Endothelial cell of umbilical vein (primary cell): ENCODE measurements at regions not wholly inside any gene's neighbourhood (a gene's known extent, or its start where the extent isn't known, plus 50 kb on each side); places are given as distances from the start of the nearest gene placed in this dataset.

ENCODE experiments used
- BruUV-seq: library from RNA; stranded (reverse); fragments of 400-500 nt; replicated peaks from 2 replicates; lab custom pipeline; 2021; lab: Mats Ljungman, UMichigan
- CTCF ChIA-PET: fragments of 300-600, 350-600 bp; sonication (Branson Sonifier 250); formaldehyde crosslinking; loops from one replicate; lab custom pipeline; 2021; ENCODE audit warnings: antibody characterized with exemption, inconsistent platforms; lab: Charles Lee
- POLR2A ChIA-PET: fragments of 300-600, 350-600 bp; sonication (Branson Sonifier 250); formaldehyde crosslinking; loops from one replicate; lab custom pipeline; 2021; ENCODE audit warnings: antibody characterized with exemption, inconsistent platforms; lab: Charles Lee
- DNase-seq: peaks from one replicate; pipeline ENCODE4 v3.0.0-alpha.2; 2011; ENCODE audit warnings: low read depth, low spot score
- FAIRE-seq: peaks from 2 replicates; lab custom pipeline; 2011; peaks lifted over from hg19 to GRCh38; lab: Jason Lieb, UNC
- H2AFZ ChIP-seq: 2 replicates; pipeline ENCODE4 v1.6.0; 2012; ENCODE audit warnings: low read depth, low read length, control low read depth, inconsistent platforms
- H3K27ac ChIP-seq: 2 replicates; pipeline ENCODE4 v1.5.1; 2011; ENCODE audit warnings: low read depth, mild to moderate bottlenecking, control low read depth, low read length, moderate library complexity; ENCODE audit not compliant: insufficient read depth
- H3K27me3 ChIP-seq, 2 experiments: 2 replicates each; pipeline versions ENCODE4 v1.6.0 to v1.6.1; 2011; ENCODE audit warnings: low read length in 2 of 2, mixed read lengths in 1 of 2; ENCODE audit not compliant: control insufficient read depth in 2 of 2, insufficient read depth in 2 of 2
- H3K36me3 ChIP-seq, 2 experiments: 2 replicates in 1 of 2; 3 replicates in 1 of 2; pipeline ENCODE4 v1.5.1; 2011; ENCODE audit warnings: low read length in 2 of 2, mild to moderate bottlenecking in 1 of 2, moderate library complexity in 1 of 2; ENCODE audit not compliant: control insufficient read depth in 2 of 2, insufficient read depth in 2 of 2; ENCODE audit errors: extremely low read depth in 1 of 2
- H3K4me1 ChIP-seq: 3 replicates; pipeline ENCODE4 v1.5.1; 2011; ENCODE audit warnings: mild to moderate bottlenecking, low read length; ENCODE audit not compliant: control insufficient read depth, insufficient read depth; ENCODE audit errors: extremely low read depth
- H3K4me2 ChIP-seq: 2 replicates; pipeline ENCODE4 v1.6.1; 2011; ENCODE audit warnings: low read length, control low read depth, mixed read lengths; ENCODE audit not compliant: insufficient read depth
- H3K4me3 ChIP-seq, 3 experiments: fragments of 200-600 bp in 1 of 3; sonication (generic), shearing (Covaris generic) in 1 of 3; replicated peaks in 1 of 3; 2 replicates each; pipeline ENCODE4 v1.5.1; 2011 to 2016; ENCODE audit warnings: control low read depth in 3 of 3, low read length in 3 of 3, mild to moderate bottlenecking in 2 of 3, inconsistent platforms in 1 of 3, low read depth in 1 of 3, moderate library complexity in 1 of 3; ENCODE audit not compliant: insufficient read depth in 1 of 3
- H3K79me2 ChIP-seq: 2 replicates; pipeline ENCODE4 v1.6.0; 2012; ENCODE audit warnings: low read length, inconsistent platforms; ENCODE audit not compliant: control insufficient read depth, insufficient read depth
- H3K9ac ChIP-seq: replicated peaks from 2 replicates; pipeline ENCODE3; 2011; ENCODE audit warnings: low read length, control low read depth; ENCODE audit not compliant: insufficient read depth; ENCODE audit errors: extremely low read depth
- H3K9me1 ChIP-seq: replicated peaks from 3 replicates; pipeline ENCODE4 v1.6.0; 2011; ENCODE audit warnings: mild to moderate bottlenecking, low read length; ENCODE audit not compliant: control insufficient read depth, insufficient read depth; ENCODE audit errors: extremely low read depth
- H3K9me3 ChIP-seq: replicated peaks from 2 replicates; pipeline ENCODE4 v1.5.1; 2012; ENCODE audit warnings: low read length, inconsistent platforms; ENCODE audit not compliant: control insufficient read depth, insufficient read depth
- H4K20me1 ChIP-seq: replicated peaks from 2 replicates; pipeline ENCODE3; 2011; ENCODE audit warnings: mild to moderate bottlenecking, low read length; ENCODE audit not compliant: control insufficient read depth, insufficient read depth; ENCODE audit errors: extremely low read depth
- EZH2 ChIP-seq: IDR thresholded peaks from 2 replicates; pipeline ENCODE4 v1.6.1; 2012; ENCODE audit warnings: borderline replicate concordance, low read depth, mild to moderate bottlenecking, moderate library complexity, low read length, inconsistent platforms; ENCODE audit not compliant: severe bottlenecking
- FOS ChIP-seq: IDR thresholded peaks from 2 replicates; pipeline ENCODE4 v1.6.1; 2011; ENCODE audit warnings: mild to moderate bottlenecking, low read length, moderate library complexity, borderline replicate concordance; ENCODE audit not compliant: insufficient read depth
- GATA2 ChIP-seq: IDR thresholded peaks from 2 replicates; pipeline ENCODE4 v1.7.0; 2011; ENCODE audit warnings: low read depth, mild to moderate bottlenecking, moderate library complexity, mixed read lengths, low read length; ENCODE audit not compliant: insufficient read length, insufficient read depth
- JUN ChIP-seq: IDR thresholded peaks from 2 replicates; pipeline ENCODE4 v1.6.1; 2011; ENCODE audit warnings: borderline replicate concordance, low read depth; ENCODE audit not compliant: insufficient read length, insufficient read depth
- POLR2A ChIP-seq: IDR thresholded peaks from 2 replicates; pipeline ENCODE4 v1.6.1; 2012; ENCODE audit warnings: low read depth, mild to moderate bottlenecking, control low read depth, low read length
- POLR2AphosphoS5 ChIP-seq: IDR thresholded peaks from 2 replicates; pipeline ENCODE4 v1.6.1; 2012; ENCODE audit warnings: low read depth, mild to moderate bottlenecking, control low read depth, low read length, moderate library complexity; ENCODE audit not compliant: insufficient read depth
- dilution Hi-C: fragments of 300-500 bp; cut with MboI; formaldehyde crosslinking; loops from one replicate; pipeline ENCODE4 v1.15.0; 2019; ENCODE audit warnings: low sequenced_read_pairs; ENCODE audit not compliant: extremely low pct_ligation_motif_present
- intact Hi-C: fragments of 100-400 bp; cut with micrococcal nuclease; formaldehyde crosslinking; loops from one replicate; pipeline ENCODE4 v1.10.0; 2022
- TF ChIP-seq, protein P1 (sequence below), 2 donors: IDR thresholded peaks; 1 replicate in 1 of 2; 2 replicates in 1 of 2; pipeline ENCODE4 v1.5.1; 2011; ENCODE audit warnings: low read length in 2 of 2, mild to moderate bottlenecking in 2 of 2, moderate library complexity in 2 of 2, control low read depth in 1 of 2, inconsistent platforms in 1 of 2, low read depth in 1 of 2; ENCODE audit not compliant: insufficient read depth in 1 of 2; ENCODE audit errors: extremely low read depth in 1 of 2
- TF ChIP-seq, protein P2 (sequence below): IDR thresholded peaks from 2 replicates; pipeline ENCODE4 v1.6.1; 2011; ENCODE audit not compliant: insufficient read depth, insufficient read length

DNA sequence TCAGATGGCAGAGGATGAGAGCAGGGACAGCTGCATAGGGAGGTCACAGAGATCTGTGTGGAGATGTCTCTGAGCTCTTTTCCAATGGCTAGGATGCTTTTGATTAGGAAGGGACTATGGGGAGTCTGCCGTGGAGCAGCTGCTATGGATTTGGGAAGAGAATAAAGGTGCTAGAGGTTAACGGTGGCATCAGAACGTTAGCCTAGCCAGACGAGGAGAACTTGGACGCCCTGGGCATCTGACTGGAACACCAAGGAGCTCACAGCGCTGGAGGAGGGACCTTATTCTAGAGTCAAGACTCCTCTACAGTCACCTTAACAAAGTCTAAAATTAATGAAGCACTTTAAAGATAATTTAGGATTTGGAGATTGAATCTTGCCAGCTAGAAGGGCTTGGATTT is 157.2 kb upstream of the B3GAT1 start:
- no peaks in the 10 kb centered on the region for H3K9me1 ChIP-seq
- H3K4me1 ChIP-seq, result no peaks in the 10 kb centered on the region
- no peaks in the 10 kb centered on the region for H3K79me2 ChIP-seq
- ChIA-PET POLR2A (no interaction called here), CTCF (no interaction called here)
- no peak for DNase-seq
- intact Hi-C loops, result no loop called here
- FAIRE-seq, result no peak
- no TSS peak for BruUV-seq
- H3K9ac ChIP-seq, result no peak overlapping the region
- H3K27ac ChIP-seq, result no peak overlapping the region
- H2AFZ ChIP-seq, result no peak overlapping the region
- TF ChIP-seq, protein P1, sequence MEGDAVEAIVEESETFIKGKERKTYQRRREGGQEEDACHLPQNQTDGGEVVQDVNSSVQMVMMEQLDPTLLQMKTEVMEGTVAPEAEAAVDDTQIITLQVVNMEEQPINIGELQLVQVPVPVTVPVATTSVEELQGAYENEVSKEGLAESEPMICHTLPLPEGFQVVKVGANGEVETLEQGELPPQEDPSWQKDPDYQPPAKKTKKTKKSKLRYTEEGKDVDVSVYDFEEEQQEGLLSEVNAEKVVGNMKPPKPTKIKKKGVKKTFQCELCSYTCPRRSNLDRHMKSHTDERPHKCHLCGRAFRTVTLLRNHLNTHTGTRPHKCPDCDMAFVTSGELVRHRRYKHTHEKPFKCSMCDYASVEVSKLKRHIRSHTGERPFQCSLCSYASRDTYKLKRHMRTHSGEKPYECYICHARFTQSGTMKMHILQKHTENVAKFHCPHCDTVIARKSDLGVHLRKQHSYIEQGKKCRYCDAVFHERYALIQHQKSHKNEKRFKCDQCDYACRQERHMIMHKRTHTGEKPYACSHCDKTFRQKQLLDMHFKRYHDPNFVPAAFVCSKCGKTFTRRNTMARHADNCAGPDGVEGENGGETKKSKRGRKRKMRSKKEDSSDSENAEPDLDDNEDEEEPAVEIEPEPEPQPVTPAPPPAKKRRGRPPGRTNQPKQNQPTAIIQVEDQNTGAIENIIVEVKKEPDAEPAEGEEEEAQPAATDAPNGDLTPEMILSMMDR (IDR thresholded peaks at IDR 0.05; ENCODE audit: extremely low read depth in 1 of 2, insufficient read depth in 1 of 2, low read depth in 1 of 2, low read length in 2 of 2), result no peak
- TF ChIP-seq EZH2 (no peak), POLR2A (no peak), POLR2AphosphoS5 (no peak), FOS (no peak), GATA2 (no peak), JUN (no peak)
- TF ChIP-seq, protein P2, sequence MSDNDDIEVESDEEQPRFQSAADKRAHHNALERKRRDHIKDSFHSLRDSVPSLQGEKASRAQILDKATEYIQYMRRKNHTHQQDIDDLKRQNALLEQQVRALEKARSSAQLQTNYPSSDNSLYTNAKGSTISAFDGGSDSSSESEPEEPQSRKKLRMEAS, result no peak
- H4K20me1 ChIP-seq, result no peaks in the 10 kb centered on the region
- H3K27me3 ChIP-seq, result no peaks in the 10 kb centered on the region
- dilution Hi-C loops, result no loop called here
- no peak overlapping the region for H3K4me3 ChIP-seq
- no peaks in the 10 kb centered on the region for H3K36me3 ChIP-seq
- H3K9me3 ChIP-seq, result no peaks in the 10 kb centered on the region
- H3K4me2 ChIP-seq, result no peak overlapping the region
